ENCODE measurements at regions not wholly inside any gene's neighbourhood (a gene's known extent, or its start where the extent isn't known, plus 50 kb on each side); places are given as distances from the start of the nearest gene placed in this dataset.
"Not testable (repeated sequence)": the region's sequence is repeated elsewhere in the genome, so short reads cannot be mapped to it uniquely, and the experiment has no call there.

GRCh38 chr6:84568971-84569370, 195.4 kb downstream of the TBX18 start:
- no peaks in the 10 kb centered on the region for H3K4me1 ChIP-seq (ENCODE audit: insufficient read depth, low read length)
- H3K9ac ChIP-seq (ENCODE audit: insufficient read depth, low read depth, low read length), result no peak overlapping the region
- no peak overlapping the region for H2AFZ ChIP-seq (ENCODE audit: low read length)
- in situ Hi-C loops (cut with HindIII; ENCODE audit: extremely low pct_ligation_motif_present, low pct_unique_long_range_greater_than_20kb) (no loop called here), intact Hi-C loops (cut with micrococcal nuclease; ENCODE audit: unreplicated experiment) (no loop called here)
- no peak overlapping the region for H3K27ac ChIP-seq (ENCODE audit: extremely low read length, insufficient read depth, low read length)
- no peak overlapping the region for H3K4me3 ChIP-seq (replicated peaks in 1 of 3; ENCODE audit: insufficient read depth in 1 of 3, low read depth in 2 of 3, low read length in 3 of 3)
- peaks cover 22% of the 10 kb centered on the region for H3K9me3 ChIP-seq (ENCODE audit: low read length)
- no peaks in the 10 kb centered on the region for H3K36me3 ChIP-seq (replicated peaks in 1 of 2; ENCODE audit: control insufficient read depth in 1 of 2, insufficient read depth in 2 of 2, low read length in 2 of 2)
- BruUV-seq (replicated peaks), result no TSS peak
- H4K20me1 ChIP-seq (ENCODE audit: insufficient read depth, low read length), result no peaks in the 10 kb centered on the region
- H3K4me2 ChIP-seq (ENCODE audit: low read depth, low read length), result no peak overlapping the region
- H3K27me3 ChIP-seq (ENCODE audit: control insufficient read depth in 1 of 2, insufficient read depth in 2 of 2, low read length in 2 of 2), result no peaks in the 10 kb centered on the region
- no peak for FAIRE-seq
- no peaks in the 10 kb centered on the region for H3K79me2 ChIP-seq (ENCODE audit: insufficient read depth, low read length)
- no peak for ATAC-seq
- POLR2A ChIA-PET, result no interaction called here
- DNase-seq (ENCODE audit: low spot score), result no peak
- no peak for TF ChIP-seq PBX2 (CRISPR knock-in tag; IDR thresholded peaks at IDR 0.05)
- 0 out of 2 replicates have a peak, but pooled peaks have one; percentile 16 for TF ChIP-seq CTCF (CRISPR knock-in tag; IDR thresholded peaks at IDR 0.05)
- TF ChIP-seq STAG1 (CRISPR knock-in tag; IDR thresholded peaks at IDR 0.05), result peak; percentile 49
- CTCF ChIA-PET (ENCODE audit: low intra/inter-chr PET ratio, low total read pairs), result no interaction called here

- H3K27me3 ChIP-seq (ENCODE audit: control insufficient read depth in 1 of 2, insufficient read depth in 2 of 2, low read length in 2 of 2); BruUV-seq (replicated peaks); H2AFZ ChIP-seq (ENCODE audit: low read length); H3K4me3 ChIP-seq (replicated peaks in 1 of 3; ENCODE audit: insufficient read depth in 1 of 3, low read depth in 2 of 3, low read length in 3 of 3); ATAC-seq; H3K4me1 ChIP-seq (ENCODE audit: insufficient read depth, low read length); H3K79me2 ChIP-seq (ENCODE audit: insufficient read depth, low read length); intact Hi-C loops (cut with micrococcal nuclease; ENCODE audit: unreplicated experiment); in situ Hi-C loops (cut with HindIII; ENCODE audit: extremely low pct_ligation_motif_present, low pct_unique_long_range_greater_than_20kb); DNase-seq (ENCODE audit: low spot score); H3K4me2 ChIP-seq (ENCODE audit: low read depth, low read length); POLR2A ChIA-PET; FAIRE-seq; CTCF ChIA-PET (ENCODE audit: low intra/inter-chr PET ratio, low total read pairs); H4K20me1 ChIP-seq (ENCODE audit: insufficient read depth, low read length); H3K9ac ChIP-seq (ENCODE audit: insufficient read depth, low read depth, low read length); H3K27ac ChIP-seq (ENCODE audit: extremely low read length, insufficient read depth, low read length); H3K36me3 ChIP-seq (replicated peaks in 1 of 2; ENCODE audit: control insufficient read depth in 1 of 2, insufficient read depth in 2 of 2, low read length in 2 of 2): not testable (repeated sequence)
- 26% methylated on average over 6 of the region's 6 CpGs for WGBS (ENCODE audit: low lambda C conversion rate)
- peaks cover 17% of the 10 kb centered on the region for H3K9me3 ChIP-seq (ENCODE audit: low read length)
Observed at GRCh38 chr6:84565718-84566117, 198.7 kb downstream of the TBX18 start.
